Endothelial cell of umbilical vein (primary cell): ENCODE measurements at regions not wholly inside any gene's neighbourhood (a gene's known extent, or its start where the extent isn't known, plus 50 kb on each side); places are given as distances from the start of the nearest gene placed in this dataset.

Experiments
- BruUV-seq: library from RNA; stranded (reverse); fragments of 400-500 nt; replicated peaks from 2 replicates; lab custom pipeline; 2021; lab: Mats Ljungman, UMichigan
- CTCF ChIA-PET: fragments of 300-600, 350-600 bp; sonication (Branson Sonifier 250); formaldehyde crosslinking; loops from one replicate; lab custom pipeline; 2021; ENCODE audit warnings: antibody characterized with exemption, inconsistent platforms; lab: Charles Lee
- POLR2A ChIA-PET: fragments of 300-600, 350-600 bp; sonication (Branson Sonifier 250); formaldehyde crosslinking; loops from one replicate; lab custom pipeline; 2021; ENCODE audit warnings: antibody characterized with exemption, inconsistent platforms; lab: Charles Lee
- DNase-seq: peaks from one replicate; pipeline ENCODE4 v3.0.0-alpha.2; 2011; ENCODE audit warnings: low read depth, low spot score
- FAIRE-seq: peaks from 2 replicates; lab custom pipeline; 2011; peaks lifted over from hg19 to GRCh38; lab: Jason Lieb, UNC
- H2AFZ ChIP-seq: 2 replicates; pipeline ENCODE4 v1.6.0; 2012; ENCODE audit warnings: low read depth, low read length, control low read depth, inconsistent platforms
- H3K27ac ChIP-seq: 2 replicates; pipeline ENCODE4 v1.5.1; 2011; ENCODE audit warnings: low read depth, mild to moderate bottlenecking, control low read depth, low read length, moderate library complexity; ENCODE audit not compliant: insufficient read depth
- H3K27me3 ChIP-seq, 2 experiments: 2 replicates each; pipeline versions ENCODE4 v1.6.0 to v1.6.1; 2011; ENCODE audit warnings: low read length in 2 of 2, mixed read lengths in 1 of 2; ENCODE audit not compliant: control insufficient read depth in 2 of 2, insufficient read depth in 2 of 2
- H3K36me3 ChIP-seq, 2 experiments: 2 replicates in 1 of 2; 3 replicates in 1 of 2; pipeline ENCODE4 v1.5.1; 2011; ENCODE audit warnings: low read length in 2 of 2, mild to moderate bottlenecking in 1 of 2, moderate library complexity in 1 of 2; ENCODE audit not compliant: control insufficient read depth in 2 of 2, insufficient read depth in 2 of 2; ENCODE audit errors: extremely low read depth in 1 of 2
- H3K4me1 ChIP-seq: 3 replicates; pipeline ENCODE4 v1.5.1; 2011; ENCODE audit warnings: mild to moderate bottlenecking, low read length; ENCODE audit not compliant: control insufficient read depth, insufficient read depth; ENCODE audit errors: extremely low read depth
- H3K4me2 ChIP-seq: 2 replicates; pipeline ENCODE4 v1.6.1; 2011; ENCODE audit warnings: low read length, control low read depth, mixed read lengths; ENCODE audit not compliant: insufficient read depth
- H3K4me3 ChIP-seq, 3 experiments: fragments of 200-600 bp in 1 of 3; sonication (generic), shearing (Covaris generic) in 1 of 3; replicated peaks in 1 of 3; 2 replicates each; pipeline ENCODE4 v1.5.1; 2011 to 2016; ENCODE audit warnings: control low read depth in 3 of 3, low read length in 3 of 3, mild to moderate bottlenecking in 2 of 3, inconsistent platforms in 1 of 3, low read depth in 1 of 3, moderate library complexity in 1 of 3; ENCODE audit not compliant: insufficient read depth in 1 of 3
- H3K79me2 ChIP-seq: 2 replicates; pipeline ENCODE4 v1.6.0; 2012; ENCODE audit warnings: low read length, inconsistent platforms; ENCODE audit not compliant: control insufficient read depth, insufficient read depth
- H3K9ac ChIP-seq: replicated peaks from 2 replicates; pipeline ENCODE3; 2011; ENCODE audit warnings: low read length, control low read depth; ENCODE audit not compliant: insufficient read depth; ENCODE audit errors: extremely low read depth
- H3K9me1 ChIP-seq: replicated peaks from 3 replicates; pipeline ENCODE4 v1.6.0; 2011; ENCODE audit warnings: mild to moderate bottlenecking, low read length; ENCODE audit not compliant: control insufficient read depth, insufficient read depth; ENCODE audit errors: extremely low read depth
- H3K9me3 ChIP-seq: replicated peaks from 2 replicates; pipeline ENCODE4 v1.5.1; 2012; ENCODE audit warnings: low read length, inconsistent platforms; ENCODE audit not compliant: control insufficient read depth, insufficient read depth
- H4K20me1 ChIP-seq: replicated peaks from 2 replicates; pipeline ENCODE3; 2011; ENCODE audit warnings: mild to moderate bottlenecking, low read length; ENCODE audit not compliant: control insufficient read depth, insufficient read depth; ENCODE audit errors: extremely low read depth
- CTCF ChIP-seq, 2 donors: IDR thresholded peaks; 1 replicate in 1 of 2; 2 replicates in 1 of 2; pipeline ENCODE4 v1.5.1; 2011; ENCODE audit warnings: low read length in 2 of 2, mild to moderate bottlenecking in 2 of 2, moderate library complexity in 2 of 2, control low read depth in 1 of 2, inconsistent platforms in 1 of 2, low read depth in 1 of 2; ENCODE audit not compliant: insufficient read depth in 1 of 2; ENCODE audit errors: extremely low read depth in 1 of 2
- EZH2 ChIP-seq: IDR thresholded peaks from 2 replicates; pipeline ENCODE4 v1.6.1; 2012; ENCODE audit warnings: borderline replicate concordance, low read depth, mild to moderate bottlenecking, moderate library complexity, low read length, inconsistent platforms; ENCODE audit not compliant: severe bottlenecking
- FOS ChIP-seq: IDR thresholded peaks from 2 replicates; pipeline ENCODE4 v1.6.1; 2011; ENCODE audit warnings: mild to moderate bottlenecking, low read length, moderate library complexity, borderline replicate concordance; ENCODE audit not compliant: insufficient read depth
- GATA2 ChIP-seq: IDR thresholded peaks from 2 replicates; pipeline ENCODE4 v1.7.0; 2011; ENCODE audit warnings: low read depth, mild to moderate bottlenecking, moderate library complexity, mixed read lengths, low read length; ENCODE audit not compliant: insufficient read length, insufficient read depth
- JUN ChIP-seq: IDR thresholded peaks from 2 replicates; pipeline ENCODE4 v1.6.1; 2011; ENCODE audit warnings: borderline replicate concordance, low read depth; ENCODE audit not compliant: insufficient read length, insufficient read depth
- MAX ChIP-seq: IDR thresholded peaks from 2 replicates; pipeline ENCODE4 v1.6.1; 2011; ENCODE audit not compliant: insufficient read depth, insufficient read length
- MYC ChIP-seq: IDR thresholded peaks from one replicate; pipeline ENCODE4 v1.6.1; 2011; ENCODE audit warnings: mild to moderate bottlenecking, low read depth, low read length
- POLR2A ChIP-seq: IDR thresholded peaks from 2 replicates; pipeline ENCODE4 v1.6.1; 2012; ENCODE audit warnings: low read depth, mild to moderate bottlenecking, control low read depth, low read length
- POLR2AphosphoS5 ChIP-seq: IDR thresholded peaks from 2 replicates; pipeline ENCODE4 v1.6.1; 2012; ENCODE audit warnings: low read depth, mild to moderate bottlenecking, control low read depth, low read length, moderate library complexity; ENCODE audit not compliant: insufficient read depth
- dilution Hi-C: fragments of 300-500 bp; cut with MboI; formaldehyde crosslinking; loops from one replicate; pipeline ENCODE4 v1.15.0; 2019; ENCODE audit warnings: low sequenced_read_pairs; ENCODE audit not compliant: extremely low pct_ligation_motif_present
- intact Hi-C: fragments of 100-400 bp; cut with micrococcal nuclease; formaldehyde crosslinking; loops from one replicate; pipeline ENCODE4 v1.10.0; 2022

GRCh38 chr6:117089604-117090003, 175.8 kb upstream of the VGLL2 start:
- Histone ChIP-seq H3K4me3 (no peak overlapping the region), H2AFZ (no peak overlapping the region), H3K9me3 (peaks cover 3% of the 10 kb centered on the region), H3K36me3 (no peaks in the 10 kb centered on the region), H3K9ac (no peak overlapping the region), H3K79me2 (no peaks in the 10 kb centered on the region), H3K4me1 (no peaks in the 10 kb centered on the region), H3K27me3 (no peaks in the 10 kb centered on the region), H3K4me2 (no peak overlapping the region), H4K20me1 (no peaks in the 10 kb centered on the region), H3K27ac (no peak overlapping the region), H3K9me1 (no peaks in the 10 kb centered on the region)
- TF ChIP-seq MAX (no peak), JUN (no peak), GATA2 (no peak), POLR2A (no peak), EZH2 (no peak), FOS (no peak), POLR2AphosphoS5 (no peak), MYC (no peak), CTCF (IDR thresholded peaks at IDR 0.05; ENCODE audit: extremely low read depth in 1 of 2, insufficient read depth in 1 of 2, low read depth in 1 of 2, low read length in 2 of 2) (no peak)
- FAIRE-seq = no peak
- ChIA-PET CTCF (no interaction called here), POLR2A (no interaction called here)
- no TSS peak for BruUV-seq
- dilution Hi-C loops = no loop called here
- DNase-seq = no peak
- intact Hi-C loops = no loop called here
